ENCODE measurements at regions not wholly inside any gene's neighbourhood (a gene's known extent, or its start where the extent isn't known, plus 50 kb on each side); places are given as distances from the start of the nearest gene placed in this dataset.

GRCh38 chr11:70650075-70650909 is 252.0 kb downstream of the CTTN start:
- H3K9me3 ChIP-seq: no peaks in the 10 kb centered on the region
- no peaks in the 10 kb centered on the region for H3K36me3 ChIP-seq
- no peak overlapping the region for H3K9ac ChIP-seq
- no peak for TF ChIP-seq Cebpa-rat (IDR thresholded peaks at IDR 0.05)
- H3K27me3 ChIP-seq: peaks cover 27% of the 10 kb centered on the region
- no peak overlapping the region for H3K4me3 ChIP-seq
- H4K20me1 ChIP-seq: peaks cover 56% of the 10 kb centered on the region
- no peaks in the 10 kb centered on the region for H3K4me1 ChIP-seq
- no peak overlapping the region for H3K27ac ChIP-seq
- H3K4me2 ChIP-seq: no peak overlapping the region

- H3K36me3 ChIP-seq: no peaks in the 10 kb centered on the region
These were observed 252.7 kb downstream of the CTTN start for GRCh38 chr11:70651031-70651430.

GRCh38 chr11:70654016-70654415 is 255.7 kb downstream of the CTTN start:
- peaks cover 35% of the 10 kb centered on the region for H4K20me1 ChIP-seq
- no peak overlapping the region for H3K27ac ChIP-seq

More at GRCh38 chr11:70651031-70651430, 252.7 kb downstream of the CTTN start:
- peaks cover 3% of the 10 kb centered on the region for H3K4me1 ChIP-seq
- peaks cover 19% of the 10 kb centered on the region for H3K27me3 ChIP-seq
- no peak overlapping the region for H3K4me3 ChIP-seq
- H3K4me2 ChIP-seq: no peak overlapping the region
- no peak overlapping the region for H3K27ac ChIP-seq
- TF ChIP-seq Cebpa-rat (IDR thresholded peaks at IDR 0.05): no peak
- H3K9me3 ChIP-seq: no peaks in the 10 kb centered on the region
- peaks cover 55% of the 10 kb centered on the region for H4K20me1 ChIP-seq
- no peak overlapping the region for H3K9ac ChIP-seq

GRCh38 chr11:70655816-70656215 is 257.5 kb downstream of the CTTN start:
- Histone ChIP-seq H3K4me1 (peaks cover 25% of the 10 kb centered on the region), H3K4me2 (peak overlapping the region; percentile 52; the same call in 1 of the 2 replicates), H3K9me3 (no peaks in the 10 kb centered on the region), H4K20me1 (peaks cover 20% of the 10 kb centered on the region), H3K27me3 (peaks cover 22% of the 10 kb centered on the region), H3K9ac (no peak overlapping the region), H3K4me3 (no peak overlapping the region), H3K36me3 (no peaks in the 10 kb centered on the region), H3K27ac (no peak overlapping the region)
- no peak for TF ChIP-seq Cebpa-rat (IDR thresholded peaks at IDR 0.05)

More at GRCh38 chr11:70654016-70654415, 255.7 kb downstream of the CTTN start:
- Histone ChIP-seq H3K9ac (no peak overlapping the region), H3K4me2 (no peak overlapping the region), H3K36me3 (no peaks in the 10 kb centered on the region), H3K4me3 (no peak overlapping the region), H3K4me1 (peaks cover 11% of the 10 kb centered on the region), H3K9me3 (no peaks in the 10 kb centered on the region), H3K27me3 (peaks cover 7% of the 10 kb centered on the region; the same call in 1 of the 2 replicates)
- TF ChIP-seq Cebpa-rat (IDR thresholded peaks at IDR 0.05): no peak

- no peak overlapping the region for H3K27ac ChIP-seq
- peaks cover 26% of the 10 kb centered on the region for H3K27me3 ChIP-seq
- TF ChIP-seq Cebpa-rat (IDR thresholded peaks at IDR 0.05): no peak
- no peak overlapping the region for H3K4me3 ChIP-seq
- peak overlapping the region; percentile 52; the same call in 1 of the 2 replicates for H3K4me2 ChIP-seq
- no peak overlapping the region for H3K9ac ChIP-seq
- H3K9me3 ChIP-seq: no peaks in the 10 kb centered on the region
- peaks cover 26% of the 10 kb centered on the region for H3K4me1 ChIP-seq
- H3K36me3 ChIP-seq: no peaks in the 10 kb centered on the region
- peaks cover 16% of the 10 kb centered on the region for H4K20me1 ChIP-seq
These were observed 257.9 kb downstream of the CTTN start for GRCh38 chr11:70656252-70656651.

GRCh38 chr11:70660059-70660888 is 261.9 kb downstream of the CTTN start:
- Histone ChIP-seq H3K4me3 (no peak overlapping the region), H3K4me2 (peak overlapping the region; percentile 42), H3K4me1 (peaks cover 44% of the 10 kb centered on the region), H3K36me3 (no peaks in the 10 kb centered on the region), H3K27me3 (peaks cover 66% of the 10 kb centered on the region), H4K20me1 (peaks cover 37% of the 10 kb centered on the region), H3K9me3 (no peaks in the 10 kb centered on the region), H3K9ac (no peak overlapping the region), H3K27ac (no peak overlapping the region)
- TF ChIP-seq Cebpa-rat (IDR thresholded peaks at IDR 0.05): no peak

- Histone ChIP-seq H3K4me1 (peaks cover 43% of the 10 kb centered on the region), H3K27me3 (peaks cover 71% of the 10 kb centered on the region), H3K9me3 (no peaks in the 10 kb centered on the region), H3K27ac (no peak overlapping the region), H4K20me1 (peaks cover 32% of the 10 kb centered on the region), H3K4me2 (peak overlapping the region; percentile 42; the same call in 1 of the 2 replicates), H3K9ac (no peak overlapping the region), H3K36me3 (no peaks in the 10 kb centered on the region), H3K4me3 (no peak overlapping the region)
- TF ChIP-seq Cebpa-rat (IDR thresholded peaks at IDR 0.05): no peak
These were observed 262.5 kb downstream of the CTTN start for GRCh38 chr11:70660889-70661197.

GRCh38 chr11:70661761-70662501 is 263.6 kb downstream of the CTTN start:
- Histone ChIP-seq H3K36me3 (no peaks in the 10 kb centered on the region), H3K9me3 (no peaks in the 10 kb centered on the region), H3K27ac (no peak overlapping the region), H3K4me2 (peak overlapping the region; percentile 46; the same call in 1 of the 2 replicates), H3K9ac (no peak overlapping the region), H3K4me1 (peaks cover 34% of the 10 kb centered on the region), H3K4me3 (no peak overlapping the region), H3K27me3 (peaks cover 71% of the 10 kb centered on the region), H4K20me1 (peaks cover 34% of the 10 kb centered on the region)
- TF ChIP-seq Cebpa-rat (IDR thresholded peaks at IDR 0.05): no peak

GRCh38 chr11:70662691-70663098 is 264.4 kb downstream of the CTTN start:
- TF ChIP-seq Cebpa-rat (IDR thresholded peaks at IDR 0.05): no peak
- H3K27ac ChIP-seq: no peak overlapping the region
- H3K4me3 ChIP-seq: no peak overlapping the region
- no peak overlapping the region for H3K9ac ChIP-seq
- no peaks in the 10 kb centered on the region for H3K36me3 ChIP-seq
- H4K20me1 ChIP-seq: peaks cover 41% of the 10 kb centered on the region
- peaks cover 34% of the 10 kb centered on the region for H3K4me1 ChIP-seq
- H3K4me2 ChIP-seq: peak overlapping the region; percentile 46
- no peaks in the 10 kb centered on the region for H3K9me3 ChIP-seq
- peaks cover 71% of the 10 kb centered on the region for H3K27me3 ChIP-seq

Measured in BLaER1 (cell line).